HG03521 (cell line): ENCODE measurements at regions not wholly inside any gene's neighbourhood (a gene's known extent, or its start where the extent isn't known, plus 50 kb on each side); places are given as distances from the start of the nearest gene placed in this dataset.

Source experiments
- ATAC-seq: cut with Tn5 transposase; IDR thresholded peaks from one replicate; pipeline ENCODE4 v1.9.1; 2021; ENCODE audit warnings: mild to moderate bottlenecking, moderate library complexity; ENCODE audit not compliant: unreplicated experiment

DNA sequence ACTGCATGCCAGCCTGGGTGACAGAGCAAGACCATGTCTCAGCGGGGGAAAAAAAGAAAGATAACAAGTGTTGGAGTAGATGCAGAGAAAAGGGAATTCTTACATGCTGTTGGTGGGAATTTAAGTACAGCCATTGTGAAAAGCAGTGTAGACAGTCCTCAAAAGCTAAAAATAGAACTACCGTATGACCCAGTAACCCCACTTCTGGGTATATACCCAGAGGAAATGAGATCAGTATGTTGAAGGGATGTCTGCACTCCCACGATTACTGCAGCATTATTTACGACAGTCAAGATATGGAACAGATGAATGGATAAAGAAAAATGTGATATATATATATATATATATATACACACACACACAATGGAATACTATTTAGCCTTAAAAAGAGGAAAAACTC, 225.3 kb upstream of the SLC24A2 start:
- no peak for ATAC-seq

DNA sequence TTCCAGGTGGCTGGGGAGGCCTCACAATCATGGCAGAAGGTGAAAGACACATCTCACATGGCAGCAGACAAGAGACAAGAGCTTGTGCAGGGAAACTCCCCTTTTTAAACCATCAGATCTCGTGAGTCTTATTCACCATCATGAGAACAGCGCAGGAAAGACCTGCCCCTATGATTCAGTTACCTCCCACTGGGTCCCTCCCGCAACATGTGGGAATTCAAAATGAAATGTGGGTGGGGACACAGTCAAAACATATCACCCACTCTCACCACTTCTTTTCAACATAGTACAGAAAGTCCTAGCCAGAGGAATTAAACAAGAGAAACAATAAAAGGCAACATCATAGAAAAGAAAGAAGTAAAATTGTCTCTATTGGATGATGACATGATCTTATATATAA, 223.4 kb upstream of the SLC24A2 start:
- no peak for ATAC-seq

DNA sequence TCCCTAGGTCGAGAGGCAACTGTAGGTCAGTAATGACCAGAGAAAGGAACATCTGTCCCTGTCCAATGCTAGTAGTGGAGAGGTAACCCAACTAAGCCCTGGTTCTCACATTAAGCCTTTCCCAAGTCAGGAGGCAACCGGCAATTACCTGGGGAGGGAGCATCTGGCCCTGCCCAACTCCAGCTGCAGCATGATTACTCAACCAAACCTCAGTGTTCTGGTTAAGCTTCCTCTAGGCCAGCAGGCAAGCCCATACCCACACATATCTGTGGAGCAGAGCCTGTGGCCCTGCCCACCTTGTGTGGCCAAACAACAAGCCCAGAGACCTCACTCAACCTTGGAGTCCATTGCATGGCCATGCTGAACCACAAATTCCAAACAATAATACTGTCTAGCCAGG, 220.8 kb upstream of the SLC24A2 start:
- no peak for ATAC-seq

DNA sequence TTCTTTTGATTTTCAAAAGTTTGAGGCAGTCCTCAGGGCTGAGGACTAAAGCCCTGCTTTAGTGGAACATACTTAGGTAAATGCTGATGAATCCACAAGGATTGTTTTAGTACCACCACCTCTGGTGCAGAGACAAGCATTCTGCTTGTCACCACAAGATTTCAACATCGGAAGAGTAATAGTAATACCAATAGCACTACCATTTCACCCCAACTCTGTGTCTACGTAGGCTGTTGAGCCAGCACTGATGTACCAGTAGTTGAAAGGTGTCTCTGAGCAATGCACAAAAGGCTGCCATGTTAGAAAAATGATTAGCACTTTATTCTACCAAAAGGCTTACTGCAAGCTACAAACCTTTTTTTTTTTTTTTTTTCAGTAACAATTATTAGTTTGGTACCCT, 213.2 kb upstream of the SLC24A2 start:
- no peak for ATAC-seq

DNA sequence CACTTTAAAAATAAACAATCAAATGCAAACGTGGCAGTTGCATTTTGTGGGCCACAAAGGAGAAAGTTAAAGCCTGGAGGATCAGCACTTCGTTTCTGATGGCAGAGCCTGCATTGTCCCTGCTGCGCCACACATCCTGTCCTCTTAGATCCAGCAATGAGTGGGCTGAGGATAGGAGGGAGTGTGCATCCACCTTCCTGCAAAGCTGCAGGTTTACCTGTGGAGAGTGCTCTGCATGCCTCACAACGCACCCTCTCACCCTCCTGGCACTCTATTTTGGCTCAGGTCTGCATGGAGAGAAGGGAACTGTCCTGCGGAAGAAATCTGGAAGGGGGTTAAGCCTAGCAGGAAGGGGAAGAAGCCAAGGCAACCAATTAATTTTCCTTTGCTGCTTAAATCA, 212.2 kb upstream of the SLC24A2 start:
- no peak for ATAC-seq

DNA sequence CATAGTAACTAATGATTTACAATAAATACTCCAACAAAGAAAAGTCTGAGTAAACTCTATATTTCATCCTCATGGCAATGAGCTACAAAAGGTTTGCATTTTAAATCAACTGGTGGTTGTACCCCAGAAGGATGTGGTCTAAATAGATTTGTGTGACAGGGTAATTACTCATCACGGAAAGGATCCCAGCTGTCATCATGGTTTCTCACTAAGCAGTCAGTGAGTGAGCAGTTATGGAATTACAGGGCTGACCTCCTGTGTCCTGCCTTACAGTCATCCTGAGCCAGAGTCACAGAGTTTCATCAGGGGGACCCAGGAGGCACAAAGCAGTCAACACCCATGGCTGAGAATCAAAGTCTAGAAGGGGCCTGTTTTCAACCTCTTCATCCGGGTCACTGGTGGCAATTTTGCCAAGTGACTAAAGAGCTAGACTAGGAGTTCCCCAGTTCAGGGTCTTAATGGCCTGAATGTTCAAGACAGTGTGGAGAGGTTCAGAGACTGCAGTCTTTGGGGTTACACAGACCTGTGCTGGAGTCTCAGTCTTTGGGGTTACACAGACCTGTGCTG, 210.7 kb upstream of the SLC24A2 start:
- peak; percentile 76 for ATAC-seq

DNA sequence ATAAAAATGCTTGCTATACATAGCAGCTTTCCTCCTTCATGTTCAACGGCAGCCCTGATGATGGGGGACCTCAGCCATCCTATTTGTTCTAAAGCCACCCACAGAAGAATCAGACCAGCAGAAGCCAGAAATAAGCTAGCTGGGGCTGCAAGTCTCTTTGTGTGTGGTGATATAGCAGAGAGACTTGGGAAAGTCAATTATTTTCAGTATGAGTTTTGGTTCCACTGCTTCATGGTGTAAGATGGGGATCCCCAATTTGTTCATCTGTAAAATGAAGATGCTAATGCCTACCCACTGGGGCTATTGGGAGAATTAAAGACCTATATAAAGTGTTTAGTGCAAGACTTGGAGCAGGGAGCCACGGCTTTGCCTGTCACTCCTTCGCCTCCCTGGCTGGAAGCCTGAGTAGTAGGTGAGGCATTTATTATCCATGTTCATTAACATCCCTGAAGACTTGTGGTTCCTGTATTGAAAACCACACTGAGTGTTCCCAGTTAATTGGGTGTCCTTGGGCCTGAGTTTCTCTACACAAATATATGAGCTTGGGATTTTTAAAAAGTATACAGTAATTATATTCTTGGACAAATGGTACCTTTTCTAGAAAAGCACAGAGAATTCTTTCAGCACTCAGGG, 210.1 kb upstream of the SLC24A2 start:
- no peak for ATAC-seq

DNA sequence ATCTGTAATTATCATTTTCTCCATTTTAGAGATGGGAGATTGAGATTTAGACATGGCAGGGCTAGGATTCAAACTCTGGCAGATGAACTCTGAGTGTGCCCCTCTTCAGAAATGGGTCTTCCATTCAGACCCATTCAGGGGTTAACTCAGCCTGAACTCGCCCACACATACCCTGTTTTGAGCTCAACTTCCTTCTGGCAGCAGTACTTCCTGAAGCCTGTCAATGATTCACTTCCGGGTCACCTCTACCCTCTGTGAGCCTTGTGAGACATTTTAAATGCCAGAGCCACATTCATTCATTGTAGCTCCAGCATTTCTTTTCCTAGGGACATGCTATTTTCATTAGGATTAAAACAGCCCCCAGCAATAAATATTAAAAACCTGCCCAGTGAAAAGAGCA, 209.3 kb upstream of the SLC24A2 start:
- ATAC-seq = no peak

DNA sequence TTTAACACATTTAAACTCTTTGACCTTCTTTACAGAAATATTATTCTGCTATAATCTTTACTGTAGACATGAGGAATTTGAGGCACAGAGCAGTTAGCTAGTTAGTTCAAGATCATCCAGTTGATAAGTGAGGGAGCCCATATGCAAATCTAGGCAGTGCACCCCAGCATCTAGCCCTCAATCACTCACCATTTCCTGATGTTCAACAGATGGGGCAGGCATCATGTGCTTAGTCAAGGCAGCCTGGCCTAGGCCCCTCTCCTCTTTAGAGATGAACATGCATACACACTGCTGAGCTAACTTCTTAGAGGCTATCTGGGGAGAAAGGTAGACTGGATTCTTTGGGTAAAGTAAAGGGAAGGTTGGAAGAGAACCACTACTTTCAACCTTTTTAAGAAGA, 206.8 kb upstream of the SLC24A2 start:
- ATAC-seq = no peak

DNA sequence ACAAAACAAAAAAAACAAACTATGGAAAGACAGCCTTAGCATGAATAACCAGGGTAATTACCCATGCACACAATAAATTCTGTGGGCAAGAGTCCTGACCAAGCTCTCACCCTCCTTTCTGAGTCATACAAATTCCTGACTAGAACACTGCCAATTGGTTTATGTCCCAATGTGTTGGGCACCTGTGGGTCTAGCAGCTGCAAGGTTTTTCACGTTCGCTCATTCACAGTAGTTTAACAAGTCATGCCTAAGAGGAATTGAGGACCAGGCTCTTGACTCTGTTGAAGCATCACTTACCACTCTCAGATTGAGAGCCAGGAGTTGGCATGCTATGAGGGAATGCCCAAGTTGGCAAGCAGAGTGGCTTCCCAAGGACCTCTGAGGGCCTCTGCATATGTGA, 205.5 kb upstream of the SLC24A2 start:
- ATAC-seq = no peak

DNA sequence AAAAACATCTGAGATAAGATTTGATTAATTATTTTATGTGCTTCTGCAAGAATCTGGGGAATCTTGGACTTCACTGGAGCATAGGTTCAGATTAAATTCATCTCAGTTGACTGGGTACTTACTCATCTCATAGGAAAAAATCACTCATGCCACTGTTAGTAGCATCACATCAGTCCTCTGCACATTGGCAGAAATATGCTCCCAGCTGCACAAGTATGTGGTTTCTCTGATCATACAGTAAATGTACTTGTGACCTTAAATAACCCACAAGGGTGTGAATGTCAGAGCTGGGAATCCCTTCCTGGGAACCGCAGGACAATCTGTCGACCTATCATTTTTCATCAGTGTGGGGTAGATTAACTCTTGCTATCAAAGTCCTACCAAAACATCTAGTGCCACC, 203.7 kb upstream of the SLC24A2 start:
- no peak for ATAC-seq

DNA sequence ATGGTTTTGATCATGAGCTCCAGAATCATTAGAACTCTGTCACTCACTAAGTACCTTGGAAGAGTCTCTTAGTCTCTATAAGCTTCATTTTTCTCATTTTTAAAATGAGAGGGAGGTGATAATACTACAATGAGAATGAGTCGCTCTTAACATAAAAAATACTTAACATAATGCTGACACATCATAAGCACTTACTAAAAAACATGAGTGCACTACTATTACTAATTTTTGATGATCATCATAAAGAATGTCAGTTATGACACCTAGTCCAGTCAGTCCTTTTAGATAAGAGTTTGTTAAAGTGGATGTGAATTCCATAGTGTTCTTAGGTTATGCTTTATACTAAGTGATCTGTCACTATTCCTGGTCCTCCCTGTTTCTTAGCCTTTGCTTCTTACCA, 200.4 kb upstream of the SLC24A2 start:
- no peak for ATAC-seq

DNA sequence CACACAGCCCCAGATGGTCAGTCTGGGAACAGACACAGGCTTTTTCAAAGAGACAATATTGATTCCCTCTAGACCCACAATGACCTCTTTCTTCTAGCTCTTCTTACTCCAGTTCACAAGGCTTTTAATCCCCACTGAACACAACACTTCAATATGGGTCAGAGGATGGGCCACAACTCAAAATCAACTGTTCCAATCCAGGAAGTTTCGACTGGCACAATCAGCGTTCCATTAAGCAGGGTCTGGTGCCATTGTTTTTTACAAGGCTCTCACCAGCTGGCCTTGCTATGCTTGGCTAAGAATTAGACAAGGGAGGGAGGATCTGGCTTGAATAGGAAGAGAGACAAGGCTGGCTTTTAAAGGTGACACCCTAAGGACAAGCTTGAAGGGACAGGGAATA, 199.4 kb upstream of the SLC24A2 start:
- ATAC-seq = no peak

DNA sequence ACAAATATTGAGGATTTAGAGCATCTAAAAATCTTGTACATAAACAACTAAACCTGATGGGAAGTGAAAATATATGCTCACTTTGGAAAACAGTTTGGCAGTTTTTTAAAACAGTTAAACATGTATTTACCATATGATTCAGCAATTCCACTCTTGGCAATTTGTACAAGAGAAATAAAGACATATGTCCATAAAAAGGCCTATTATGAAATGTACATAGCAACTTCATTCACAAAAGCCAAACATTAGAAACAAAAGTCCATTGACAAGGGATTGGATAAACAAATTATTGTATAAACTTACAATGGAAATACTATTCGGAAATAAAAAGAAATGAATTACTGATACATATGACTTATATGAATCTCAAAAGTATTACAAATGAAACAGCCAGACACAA, 196.2 kb upstream of the SLC24A2 start:
- no peak for ATAC-seq

DNA sequence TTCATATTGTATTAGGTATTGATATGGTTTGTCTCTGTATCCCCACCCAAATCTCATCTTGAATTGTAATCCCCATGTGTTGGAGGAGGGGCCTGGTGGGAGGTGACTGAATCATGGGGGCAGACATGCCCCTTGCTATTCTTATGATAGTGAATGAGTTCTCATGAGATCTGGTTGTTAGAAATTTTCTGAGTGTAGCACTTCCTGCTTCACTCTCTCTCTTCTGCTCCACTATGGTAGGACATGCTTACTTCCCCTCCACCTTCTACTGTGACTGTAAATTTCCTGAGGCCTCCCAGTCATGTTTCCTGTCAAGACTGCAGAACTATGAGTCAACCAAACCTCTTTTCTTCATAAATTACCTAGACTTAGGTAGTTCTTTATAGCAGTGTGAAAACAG, 187.4 kb upstream of the SLC24A2 start:
- no peak for ATAC-seq

DNA sequence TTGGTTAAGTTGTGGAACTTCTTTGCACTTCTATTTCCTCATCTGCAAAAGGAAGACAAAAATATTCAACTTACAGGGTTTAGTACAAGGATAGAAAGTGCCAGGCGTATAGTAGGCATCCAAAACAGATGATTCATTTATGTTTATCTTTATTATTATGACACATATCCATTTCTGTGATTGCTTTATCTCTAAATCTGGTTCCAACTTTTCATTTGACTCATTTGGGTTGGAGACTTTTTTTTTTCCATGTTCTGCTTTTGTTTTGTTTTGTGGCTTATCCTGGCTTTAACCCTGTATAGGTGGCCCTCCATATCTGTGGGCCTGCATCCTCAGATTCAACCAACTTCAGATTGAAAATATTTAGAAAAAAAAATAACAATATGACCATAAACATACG, 186.7 kb upstream of the SLC24A2 start:
- no peak for ATAC-seq

DNA sequence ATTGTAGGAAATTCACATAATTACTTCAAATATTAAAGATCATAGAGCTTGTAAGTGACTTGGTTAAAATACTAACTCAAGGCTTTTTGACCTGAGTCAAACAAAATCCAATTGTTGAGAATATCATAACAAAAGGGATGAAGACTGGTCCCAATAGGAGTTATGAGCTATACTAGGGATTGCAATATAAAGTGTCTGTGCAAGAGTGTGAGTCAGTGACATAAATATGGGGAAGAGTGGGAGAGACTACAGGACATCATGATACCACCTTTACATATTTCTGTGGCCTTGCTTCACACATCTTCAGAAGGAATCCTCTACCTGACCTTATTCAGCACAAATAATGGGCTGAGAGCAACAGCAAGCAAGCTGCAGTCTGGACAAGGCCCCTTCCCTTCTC, 180.9 kb upstream of the SLC24A2 start:
- no peak for ATAC-seq

DNA sequence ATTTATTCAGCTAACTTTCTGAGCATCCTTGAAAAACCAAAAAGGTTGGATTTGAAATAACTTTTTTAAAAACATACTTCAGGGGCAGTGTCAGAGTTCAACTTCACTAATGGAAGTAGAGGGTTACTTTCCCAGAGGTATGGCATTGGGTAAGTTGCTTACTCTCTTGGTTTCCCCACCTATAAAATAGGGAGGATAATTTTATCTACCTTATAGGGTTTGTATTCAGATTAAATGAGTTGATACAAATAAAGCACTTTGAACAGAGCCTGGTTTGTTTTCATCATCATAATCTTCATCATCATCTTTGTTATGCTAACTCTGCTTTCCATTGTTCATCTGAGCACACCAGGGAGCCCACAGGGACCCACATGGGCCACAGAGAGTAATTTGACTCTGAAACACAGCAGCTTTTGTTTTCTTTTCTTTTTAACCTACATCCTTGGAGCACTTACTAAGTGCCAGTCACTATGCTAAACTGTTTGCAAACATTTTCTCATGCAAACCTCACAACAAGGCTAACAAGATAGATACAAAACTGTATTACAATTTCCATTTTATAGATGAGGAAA, 179.1 kb upstream of the SLC24A2 start:
- ATAC-seq = no peak

DNA sequence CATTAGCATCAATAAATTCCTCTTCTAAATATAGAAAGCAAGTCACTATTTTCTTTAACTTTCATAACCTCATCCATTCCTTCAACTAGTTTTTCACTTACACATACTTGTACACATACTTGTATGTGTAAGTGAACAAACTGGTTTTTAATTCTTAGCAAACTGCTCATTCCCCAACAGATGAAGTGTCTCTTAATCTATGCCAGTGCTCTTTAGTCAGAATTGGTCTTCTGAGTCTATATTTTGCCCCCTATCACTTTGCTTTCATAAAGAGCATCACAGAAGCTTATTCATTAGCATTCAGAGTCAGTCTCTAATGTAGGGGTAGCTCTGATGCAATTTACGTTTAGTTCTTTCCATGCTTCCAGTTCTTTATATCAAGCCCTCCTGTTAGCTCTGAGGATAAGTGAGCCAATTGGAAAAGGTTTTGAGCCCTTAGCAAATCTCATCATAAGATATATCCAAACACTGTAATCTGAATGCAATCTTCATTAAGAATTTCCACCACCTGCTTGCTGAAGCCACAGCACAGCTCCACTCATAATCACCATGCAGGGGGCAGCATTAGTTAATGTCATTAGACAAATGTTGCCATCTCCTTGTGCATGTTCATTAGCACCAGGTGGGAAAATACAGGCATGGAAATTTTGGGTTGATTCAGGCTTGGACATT, 178.5 kb upstream of the SLC24A2 start:
- no peak for ATAC-seq

DNA sequence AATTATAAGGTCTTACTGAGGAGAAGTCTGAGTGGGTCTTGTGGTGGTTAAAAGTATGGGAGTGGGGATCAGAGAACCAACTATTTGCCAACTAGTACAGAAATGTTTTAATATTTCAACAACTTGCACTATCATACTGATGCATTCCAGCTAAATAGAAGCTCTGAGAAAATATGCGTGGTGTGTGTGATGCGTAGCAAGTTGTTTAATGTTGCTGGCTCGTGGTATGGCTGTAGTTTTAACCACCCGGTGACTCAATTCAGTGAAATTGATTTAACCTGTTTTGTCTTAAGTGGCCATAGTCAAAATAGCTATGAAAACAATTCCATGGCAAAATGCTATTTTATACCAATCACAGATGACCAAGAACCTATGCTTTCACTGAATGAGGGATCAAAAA, 176.5 kb upstream of the SLC24A2 start:
- ATAC-seq = no peak

DNA sequence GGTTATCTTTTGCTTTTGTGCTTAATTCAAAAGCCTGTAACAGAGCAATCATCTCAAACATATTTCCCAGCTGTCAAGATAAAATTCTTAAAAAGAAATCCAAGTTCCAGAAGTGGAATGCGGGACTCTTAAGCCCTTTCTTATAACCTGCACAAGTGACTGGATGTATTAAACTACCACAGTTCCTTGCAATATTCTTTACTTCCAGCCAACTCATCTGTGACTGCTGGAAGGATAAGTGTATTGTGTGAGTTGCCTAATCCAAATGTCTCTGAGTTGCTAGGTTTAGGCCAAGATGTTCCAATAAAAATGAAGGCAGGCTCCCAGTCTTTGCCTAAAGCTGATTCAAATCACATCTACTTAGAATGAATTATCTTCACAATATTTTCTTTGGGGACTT, 159.2 kb upstream of the SLC24A2 start:
- ATAC-seq = no peak

DNA sequence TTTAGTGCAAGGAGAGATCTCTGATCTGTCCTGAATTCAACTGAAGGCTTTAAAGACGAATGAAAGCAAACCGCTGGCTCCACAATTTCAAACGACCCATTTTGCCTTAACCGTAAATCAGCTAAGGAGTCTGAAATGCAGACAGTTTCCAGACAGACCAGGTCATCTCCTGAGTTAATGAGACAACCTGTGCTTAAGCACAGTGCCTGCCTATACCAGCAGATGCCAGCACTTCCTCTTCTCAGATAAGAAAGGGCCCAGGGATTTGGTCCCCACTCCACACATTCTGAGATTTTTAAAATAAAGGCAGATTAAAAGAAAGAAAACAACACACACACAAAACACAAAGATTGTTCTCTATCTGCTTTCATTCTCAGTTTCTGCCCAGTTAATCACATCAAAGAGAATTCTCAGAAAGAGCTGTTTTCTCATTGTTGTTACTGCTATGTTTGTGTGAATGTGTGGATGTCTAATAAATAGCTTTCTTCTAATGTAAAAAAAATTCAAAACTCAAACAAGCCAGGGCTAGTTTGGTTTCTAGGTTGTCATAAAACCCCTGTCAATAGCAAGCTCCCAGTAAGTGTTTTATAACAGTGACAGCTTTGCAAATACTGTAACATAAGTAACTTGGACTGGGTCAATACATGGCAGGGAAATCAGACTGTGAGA, 157.7 kb upstream of the SLC24A2 start:
- ATAC-seq = no peak
